Embryonic facial prominence (tissue), 1 donor: ENCODE measurements at regions not wholly inside any gene's neighbourhood (a gene's known extent, or its start where the extent isn't known, plus 50 kb on each side); places are given as distances from the start of the nearest gene placed in this dataset.

Experiments
- DNase-seq: peaks from one replicate; pipeline ENCODE4 v3.0.0-alpha.2; 2016; ENCODE audit errors: extremely low spot score

GRCh38 chr14:98607341-98607910 is 664.6 kb downstream of the BCL11B start:
- DNase-seq, result no peak

- no peak for DNase-seq
Measured at GRCh38 chr14:98608071-98609060, 663.6 kb downstream of the BCL11B start.

GRCh38 chr14:98612434-98613200 is 659.4 kb downstream of the BCL11B start:
- no peak for DNase-seq

GRCh38 chr14:98614741-98615140 is 657.3 kb downstream of the BCL11B start:
- no peak for DNase-seq

GRCh38 chr14:98622208-98623051 is 649.6 kb downstream of the BCL11B start:
- DNase-seq, result no peak

GRCh38 chr14:98623788-98624415 is 648.1 kb downstream of the BCL11B start:
- no peak for DNase-seq

- DNase-seq, result no peak
Measured at GRCh38 chr14:98633380-98633779, 638.6 kb downstream of the BCL11B start.

- DNase-seq, result no peak
Measured at GRCh38 chr14:98634043-98634820, 637.8 kb downstream of the BCL11B start.

- DNase-seq, result no peak
Measured at GRCh38 chr14:98638366-98638765, 633.6 kb downstream of the BCL11B start.

- DNase-seq, result no peak
Measured at GRCh38 chr14:98647754-98648153, 624.2 kb downstream of the BCL11B start.

- no peak for DNase-seq
Measured at GRCh38 chr14:98651037-98651436, 621.0 kb downstream of the BCL11B start.

GRCh38 chr14:98665007-98665406 is 607.0 kb downstream of the BCL11B start:
- DNase-seq, result no peak

GRCh38 chr14:98666545-98666944 is 605.5 kb downstream of the BCL11B start:
- DNase-seq, result no peak

- no peak for DNase-seq
Measured at GRCh38 chr14:98682033-98682432, 590.0 kb downstream of the BCL11B start.

GRCh38 chr14:98682726-98683125 is 589.3 kb downstream of the BCL11B start:
- no peak for DNase-seq

GRCh38 chr14:98684468-98684867 is 587.5 kb downstream of the BCL11B start:
- DNase-seq, result no peak

GRCh38 chr14:98685725-98686124 is 586.3 kb downstream of the BCL11B start:
- DNase-seq, result no peak

GRCh38 chr14:98688446-98688845 is 583.6 kb downstream of the BCL11B start:
- DNase-seq, result no peak

- DNase-seq, result no peak
Measured at GRCh38 chr14:98689951-98690350, 582.0 kb downstream of the BCL11B start.

- DNase-seq, result no peak
Measured at GRCh38 chr14:98692832-98693231, 579.2 kb downstream of the BCL11B start.
